ENCODE measurements at regions not wholly inside any gene's neighbourhood (a gene's known extent, or its start where the extent isn't known, plus 50 kb on each side); places are given as distances from the start of the nearest gene placed in this dataset.

GRCh38 chr10:109218207-109218606 is 705.1 kb downstream of the XPNPEP1 start:
- TF ChIP-seq CTCF (conservative IDR thresholded peaks at IDR 0.05; ENCODE audit: low read depth, low read length): no peak
- TF ChIP-seq USF2 (IDR thresholded peaks at IDR 0.05; ENCODE audit: low read depth, low read length): no peak
- TF ChIP-seq NFE2L2 (IDR thresholded peaks at IDR 0.05; ENCODE audit: low read depth, low read length): no peak
- no peak for TF ChIP-seq MAFK (IDR thresholded peaks at IDR 0.05; ENCODE audit: low read depth, low read length)

Measured in IMR-90 (cell line).